Chondrocyte (in vitro differentiated cells): ENCODE measurements at regions not wholly inside any gene's neighbourhood (a gene's known extent, or its start where the extent isn't known, plus 50 kb on each side); places are given as distances from the start of the nearest gene placed in this dataset.

ENCODE experiments used
- DNase-seq: peaks from one replicate; pipeline ENCODE4 v3.0.0; 2021; ENCODE audit warnings: mixed read lengths, low spot score
- H3K27ac Mint-ChIP-seq: one replicate; pipeline ENCODE4 v1.8.0; 2021; ENCODE audit warnings: mild to moderate bottlenecking, moderate library complexity, mixed read lengths; ENCODE audit not compliant: unreplicated experiment
- H3K27me3 Mint-ChIP-seq: 2 replicates; pipeline ENCODE4 v1.8.0; 2021; ENCODE audit warnings: low read depth, mixed read lengths
- H3K36me3 Mint-ChIP-seq: 2 replicates; pipeline ENCODE4 v1.8.0; 2021; ENCODE audit warnings: low read depth, mixed read lengths
- H3K4me1 Mint-ChIP-seq: 2 replicates; pipeline ENCODE4 v1.8.0; 2021; ENCODE audit warnings: low read depth, mild to moderate bottlenecking, mixed read lengths
- H3K4me3 Mint-ChIP-seq: one replicate; pipeline ENCODE4 v1.8.0; 2021; ENCODE audit warnings: mild to moderate bottlenecking, moderate library complexity, mixed read lengths; ENCODE audit not compliant: unreplicated experiment
- H3K9me3 Mint-ChIP-seq: 2 replicates; pipeline ENCODE4 v1.8.0; 2021; ENCODE audit warnings: low read depth, mixed read lengths
- CTCF ChIP-seq: fragments of 200-600 bp; sonication (generic); IDR thresholded peaks from 2 replicates; pipeline ENCODE4 v1.5.0; 2021; ENCODE audit warnings: antibody characterized with exemption, mild to moderate bottlenecking, moderate library complexity

GRCh38 chr2:17086990-17087389 is 421.4 kb upstream of the CYRIA start:
- H3K4me1 Mint-ChIP-seq: no peaks in the 10 kb centered on the region
- H3K36me3 Mint-ChIP-seq: no peaks in the 10 kb centered on the region
- H3K9me3 Mint-ChIP-seq: no peaks in the 10 kb centered on the region
- H3K27ac Mint-ChIP-seq: no peak overlapping the region
- no peak for DNase-seq
- no peaks in the 10 kb centered on the region for H3K27me3 Mint-ChIP-seq
- no peak overlapping the region for H3K4me3 Mint-ChIP-seq
- TF ChIP-seq CTCF: no peak

GRCh38 chr2:17085546-17086202 is 420.0 kb upstream of the CYRIA start:
- peaks cover 3% of the 10 kb centered on the region for H3K9me3 Mint-ChIP-seq
- TF ChIP-seq CTCF: no peak
- H3K4me3 Mint-ChIP-seq: no peak overlapping the region
- DNase-seq: no peak
- no peak overlapping the region for H3K27ac Mint-ChIP-seq
- no peaks in the 10 kb centered on the region for H3K4me1 Mint-ChIP-seq
- H3K36me3 Mint-ChIP-seq: no peaks in the 10 kb centered on the region
- H3K27me3 Mint-ChIP-seq: no peaks in the 10 kb centered on the region

GRCh38 chr2:17084877-17085276 is 419.2 kb upstream of the CYRIA start:
- H3K4me1 Mint-ChIP-seq: no peaks in the 10 kb centered on the region
- no peaks in the 10 kb centered on the region for H3K36me3 Mint-ChIP-seq
- DNase-seq: no peak
- no peaks in the 10 kb centered on the region for H3K27me3 Mint-ChIP-seq
- peaks cover 9% of the 10 kb centered on the region for H3K9me3 Mint-ChIP-seq
- no peak for TF ChIP-seq CTCF
- H3K4me3 Mint-ChIP-seq: no peak overlapping the region
- H3K27ac Mint-ChIP-seq: no peak overlapping the region

- Mint-ChIP-seq H3K4me3 (no peak overlapping the region), H3K9me3 (peaks cover 17% of the 10 kb centered on the region), H3K4me1 (no peaks in the 10 kb centered on the region), H3K36me3 (no peaks in the 10 kb centered on the region), H3K27me3 (no peaks in the 10 kb centered on the region), H3K27ac (no peak overlapping the region)
- no peak for DNase-seq
- TF ChIP-seq CTCF: no peak
Measured at GRCh38 chr2:17083902-17084301, 418.3 kb upstream of the CYRIA start.

- no peak for TF ChIP-seq CTCF
- H3K9me3 Mint-ChIP-seq: peaks cover 27% of the 10 kb centered on the region
- no peaks in the 10 kb centered on the region for H3K27me3 Mint-ChIP-seq
- H3K4me1 Mint-ChIP-seq: no peaks in the 10 kb centered on the region
- H3K27ac Mint-ChIP-seq: no peak overlapping the region
- DNase-seq: no peak
- H3K36me3 Mint-ChIP-seq: no peaks in the 10 kb centered on the region
- no peak overlapping the region for H3K4me3 Mint-ChIP-seq
Measured at GRCh38 chr2:17079262-17079661, 413.6 kb upstream of the CYRIA start.
